Endothelial cell of umbilical vein (primary cell): ENCODE measurements at regions not wholly inside any gene's neighbourhood (a gene's known extent, or its start where the extent isn't known, plus 50 kb on each side); places are given as distances from the start of the nearest gene placed in this dataset.

ENCODE experiments used
- BruUV-seq: library from RNA; stranded (reverse); fragments of 400-500 nt; replicated peaks from 2 replicates; lab custom pipeline; 2021; lab: Mats Ljungman, UMichigan
- CTCF ChIA-PET: fragments of 300-600, 350-600 bp; sonication (Branson Sonifier 250); formaldehyde crosslinking; loops from one replicate; lab custom pipeline; 2021; ENCODE audit warnings: antibody characterized with exemption, inconsistent platforms; lab: Charles Lee
- POLR2A ChIA-PET: fragments of 300-600, 350-600 bp; sonication (Branson Sonifier 250); formaldehyde crosslinking; loops from one replicate; lab custom pipeline; 2021; ENCODE audit warnings: antibody characterized with exemption, inconsistent platforms; lab: Charles Lee
- DNase-seq: peaks from one replicate; pipeline ENCODE4 v3.0.0-alpha.2; 2011; ENCODE audit warnings: low read depth, low spot score
- FAIRE-seq: peaks from 2 replicates; lab custom pipeline; 2011; peaks lifted over from hg19 to GRCh38; lab: Jason Lieb, UNC
- H2AFZ ChIP-seq: 2 replicates; pipeline ENCODE4 v1.6.0; 2012; ENCODE audit warnings: low read depth, low read length, control low read depth, inconsistent platforms
- H3K27ac ChIP-seq: 2 replicates; pipeline ENCODE4 v1.5.1; 2011; ENCODE audit warnings: low read depth, mild to moderate bottlenecking, control low read depth, low read length, moderate library complexity; ENCODE audit not compliant: insufficient read depth
- H3K27me3 ChIP-seq, 2 experiments: 2 replicates each; pipeline versions ENCODE4 v1.6.0 to v1.6.1; 2011; ENCODE audit warnings: low read length in 2 of 2, mixed read lengths in 1 of 2; ENCODE audit not compliant: control insufficient read depth in 2 of 2, insufficient read depth in 2 of 2
- H3K36me3 ChIP-seq, 2 experiments: 2 replicates in 1 of 2; 3 replicates in 1 of 2; pipeline ENCODE4 v1.5.1; 2011; ENCODE audit warnings: low read length in 2 of 2, mild to moderate bottlenecking in 1 of 2, moderate library complexity in 1 of 2; ENCODE audit not compliant: control insufficient read depth in 2 of 2, insufficient read depth in 2 of 2; ENCODE audit errors: extremely low read depth in 1 of 2
- H3K4me1 ChIP-seq: 3 replicates; pipeline ENCODE4 v1.5.1; 2011; ENCODE audit warnings: mild to moderate bottlenecking, low read length; ENCODE audit not compliant: control insufficient read depth, insufficient read depth; ENCODE audit errors: extremely low read depth
- H3K4me2 ChIP-seq: 2 replicates; pipeline ENCODE4 v1.6.1; 2011; ENCODE audit warnings: low read length, control low read depth, mixed read lengths; ENCODE audit not compliant: insufficient read depth
- H3K4me3 ChIP-seq, 3 experiments: fragments of 200-600 bp in 1 of 3; sonication (generic), shearing (Covaris generic) in 1 of 3; replicated peaks in 1 of 3; 2 replicates each; pipeline ENCODE4 v1.5.1; 2011 to 2016; ENCODE audit warnings: control low read depth in 3 of 3, low read length in 3 of 3, mild to moderate bottlenecking in 2 of 3, inconsistent platforms in 1 of 3, low read depth in 1 of 3, moderate library complexity in 1 of 3; ENCODE audit not compliant: insufficient read depth in 1 of 3
- H3K79me2 ChIP-seq: 2 replicates; pipeline ENCODE4 v1.6.0; 2012; ENCODE audit warnings: low read length, inconsistent platforms; ENCODE audit not compliant: control insufficient read depth, insufficient read depth
- H3K9ac ChIP-seq: replicated peaks from 2 replicates; pipeline ENCODE3; 2011; ENCODE audit warnings: low read length, control low read depth; ENCODE audit not compliant: insufficient read depth; ENCODE audit errors: extremely low read depth
- H3K9me1 ChIP-seq: replicated peaks from 3 replicates; pipeline ENCODE4 v1.6.0; 2011; ENCODE audit warnings: mild to moderate bottlenecking, low read length; ENCODE audit not compliant: control insufficient read depth, insufficient read depth; ENCODE audit errors: extremely low read depth
- H3K9me3 ChIP-seq: replicated peaks from 2 replicates; pipeline ENCODE4 v1.5.1; 2012; ENCODE audit warnings: low read length, inconsistent platforms; ENCODE audit not compliant: control insufficient read depth, insufficient read depth
- H4K20me1 ChIP-seq: replicated peaks from 2 replicates; pipeline ENCODE3; 2011; ENCODE audit warnings: mild to moderate bottlenecking, low read length; ENCODE audit not compliant: control insufficient read depth, insufficient read depth; ENCODE audit errors: extremely low read depth
- EZH2 ChIP-seq: IDR thresholded peaks from 2 replicates; pipeline ENCODE4 v1.6.1; 2012; ENCODE audit warnings: borderline replicate concordance, low read depth, mild to moderate bottlenecking, moderate library complexity, low read length, inconsistent platforms; ENCODE audit not compliant: severe bottlenecking
- FOS ChIP-seq: IDR thresholded peaks from 2 replicates; pipeline ENCODE4 v1.6.1; 2011; ENCODE audit warnings: mild to moderate bottlenecking, low read length, moderate library complexity, borderline replicate concordance; ENCODE audit not compliant: insufficient read depth
- GATA2 ChIP-seq: IDR thresholded peaks from 2 replicates; pipeline ENCODE4 v1.7.0; 2011; ENCODE audit warnings: low read depth, mild to moderate bottlenecking, moderate library complexity, mixed read lengths, low read length; ENCODE audit not compliant: insufficient read length, insufficient read depth
- JUN ChIP-seq: IDR thresholded peaks from 2 replicates; pipeline ENCODE4 v1.6.1; 2011; ENCODE audit warnings: borderline replicate concordance, low read depth; ENCODE audit not compliant: insufficient read length, insufficient read depth
- MYC ChIP-seq: IDR thresholded peaks from one replicate; pipeline ENCODE4 v1.6.1; 2011; ENCODE audit warnings: mild to moderate bottlenecking, low read depth, low read length
- POLR2A ChIP-seq: IDR thresholded peaks from 2 replicates; pipeline ENCODE4 v1.6.1; 2012; ENCODE audit warnings: low read depth, mild to moderate bottlenecking, control low read depth, low read length
- POLR2AphosphoS5 ChIP-seq: IDR thresholded peaks from 2 replicates; pipeline ENCODE4 v1.6.1; 2012; ENCODE audit warnings: low read depth, mild to moderate bottlenecking, control low read depth, low read length, moderate library complexity; ENCODE audit not compliant: insufficient read depth
- dilution Hi-C: fragments of 300-500 bp; cut with MboI; formaldehyde crosslinking; loops from one replicate; pipeline ENCODE4 v1.15.0; 2019; ENCODE audit warnings: low sequenced_read_pairs; ENCODE audit not compliant: extremely low pct_ligation_motif_present
- intact Hi-C: fragments of 100-400 bp; cut with micrococcal nuclease; formaldehyde crosslinking; loops from one replicate; pipeline ENCODE4 v1.10.0; 2022
- TF ChIP-seq, protein P1 (sequence below), 2 donors: IDR thresholded peaks; 1 replicate in 1 of 2; 2 replicates in 1 of 2; pipeline ENCODE4 v1.5.1; 2011; ENCODE audit warnings: low read length in 2 of 2, mild to moderate bottlenecking in 2 of 2, moderate library complexity in 2 of 2, control low read depth in 1 of 2, inconsistent platforms in 1 of 2, low read depth in 1 of 2; ENCODE audit not compliant: insufficient read depth in 1 of 2; ENCODE audit errors: extremely low read depth in 1 of 2
- TF ChIP-seq, protein P2 (sequence below): IDR thresholded peaks from 2 replicates; pipeline ENCODE4 v1.6.1; 2011; ENCODE audit not compliant: insufficient read depth, insufficient read length

DNA sequence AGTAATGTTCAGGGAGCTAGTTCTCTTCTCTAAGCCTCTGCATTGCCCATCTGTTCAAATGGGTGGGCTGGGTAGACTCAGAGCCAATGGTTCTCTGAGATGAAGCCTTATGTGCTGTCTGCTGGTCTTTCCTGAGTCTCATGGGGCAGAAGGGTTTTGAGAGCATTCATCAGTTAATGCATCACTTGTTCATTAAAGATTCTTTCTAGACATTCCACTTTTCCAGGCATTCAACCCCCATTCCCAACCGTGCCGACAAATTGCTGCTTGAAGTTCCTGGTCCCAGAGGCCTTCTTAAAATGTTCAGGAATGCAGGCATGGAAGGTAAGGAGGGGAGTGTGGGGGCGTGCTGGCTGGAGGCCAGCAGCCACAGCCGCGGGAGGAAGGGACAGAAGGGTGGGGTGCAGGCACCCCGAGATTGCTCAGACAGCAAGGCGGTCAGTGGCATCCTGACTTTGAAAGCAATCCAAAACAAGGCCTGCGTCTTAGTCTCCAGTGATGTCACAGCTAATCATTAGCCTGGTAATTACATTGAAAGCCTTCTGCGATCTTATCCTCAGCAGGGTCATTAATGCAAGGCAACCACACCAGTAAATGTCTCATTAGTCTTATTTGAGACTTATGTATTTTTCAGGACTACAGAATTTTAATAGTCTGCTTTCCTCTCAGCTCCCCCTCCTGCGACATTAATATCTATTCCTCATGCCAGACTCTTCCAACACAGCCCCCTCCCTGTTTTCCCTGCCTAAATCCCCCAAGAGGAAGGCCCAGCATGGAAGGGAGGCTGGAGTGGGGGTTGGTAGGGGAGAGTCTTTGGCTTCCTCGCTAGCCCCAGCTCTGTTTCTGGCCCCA, 328.8 kb downstream of the MIAT start:
- Histone ChIP-seq H3K4me2 (no peak overlapping the region), H2AFZ (no peak overlapping the region), H4K20me1 (no peaks in the 10 kb centered on the region), H3K9me3 (no peaks in the 10 kb centered on the region), H3K9ac (no peak overlapping the region), H3K27me3 (peaks cover 22 to 25% of the 10 kb centered on the region in 2 experiments), H3K36me3 (no peaks in the 10 kb centered on the region), H3K4me1 (no peaks in the 10 kb centered on the region), H3K4me3 (no peak overlapping the region), H3K9me1 (no peaks in the 10 kb centered on the region), H3K79me2 (no peaks in the 10 kb centered on the region), H3K27ac (no peak overlapping the region)
- DNase-seq (no peak), FAIRE-seq (no peak)
- POLR2A ChIA-PET, result no interaction called here
- BruUV-seq, result no TSS peak
- CTCF ChIA-PET, result interaction anchor here (1.2 kb wide), 1 partner anchor 46 kb away, joined by 3 read pairs; no protein-coding TSS in a partner anchor
- intact Hi-C loops (no loop called here), dilution Hi-C loops (no loop called here)
- TF ChIP-seq JUN (no peak), GATA2 (no peak), MYC (no peak), POLR2A (no peak), POLR2AphosphoS5 (no peak), FOS (no peak), EZH2 (no peak)
- TF ChIP-seq, protein P1, sequence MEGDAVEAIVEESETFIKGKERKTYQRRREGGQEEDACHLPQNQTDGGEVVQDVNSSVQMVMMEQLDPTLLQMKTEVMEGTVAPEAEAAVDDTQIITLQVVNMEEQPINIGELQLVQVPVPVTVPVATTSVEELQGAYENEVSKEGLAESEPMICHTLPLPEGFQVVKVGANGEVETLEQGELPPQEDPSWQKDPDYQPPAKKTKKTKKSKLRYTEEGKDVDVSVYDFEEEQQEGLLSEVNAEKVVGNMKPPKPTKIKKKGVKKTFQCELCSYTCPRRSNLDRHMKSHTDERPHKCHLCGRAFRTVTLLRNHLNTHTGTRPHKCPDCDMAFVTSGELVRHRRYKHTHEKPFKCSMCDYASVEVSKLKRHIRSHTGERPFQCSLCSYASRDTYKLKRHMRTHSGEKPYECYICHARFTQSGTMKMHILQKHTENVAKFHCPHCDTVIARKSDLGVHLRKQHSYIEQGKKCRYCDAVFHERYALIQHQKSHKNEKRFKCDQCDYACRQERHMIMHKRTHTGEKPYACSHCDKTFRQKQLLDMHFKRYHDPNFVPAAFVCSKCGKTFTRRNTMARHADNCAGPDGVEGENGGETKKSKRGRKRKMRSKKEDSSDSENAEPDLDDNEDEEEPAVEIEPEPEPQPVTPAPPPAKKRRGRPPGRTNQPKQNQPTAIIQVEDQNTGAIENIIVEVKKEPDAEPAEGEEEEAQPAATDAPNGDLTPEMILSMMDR (IDR thresholded peaks at IDR 0.05; ENCODE audit: extremely low read depth in 1 of 2, insufficient read depth in 1 of 2, low read depth in 1 of 2, low read length in 2 of 2), result no peak
- TF ChIP-seq, protein P2, sequence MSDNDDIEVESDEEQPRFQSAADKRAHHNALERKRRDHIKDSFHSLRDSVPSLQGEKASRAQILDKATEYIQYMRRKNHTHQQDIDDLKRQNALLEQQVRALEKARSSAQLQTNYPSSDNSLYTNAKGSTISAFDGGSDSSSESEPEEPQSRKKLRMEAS, result no peak
